GM12878 (cell line): ENCODE measurements at regions not wholly inside any gene's neighbourhood (a gene's known extent, or its start where the extent isn't known, plus 50 kb on each side); places are given as distances from the start of the nearest gene placed in this dataset.

Experiments used
- ATAC-seq: fragments of 200-7000 bp; cut with Tn5 transposase; 3 replicates; pipeline ENCODE4 v1.9.1; 2020; ENCODE audit warnings: mild to moderate bottlenecking, moderate library complexity
- BruUV-seq: library from RNA; stranded (reverse); fragments of 400-500 nt; replicated peaks from 2 replicates; lab custom pipeline; 2021; lab: Mats Ljungman, UMichigan
- CTCF ChIA-PET: fragments of 300-600 bp; sonication (Branson Sonifier 250); formaldehyde crosslinking; extraction: SDS; loops from one replicate; lab custom pipeline; 2021; ENCODE audit warnings: inconsistent platforms; lab: Yijun Ruan, JAX
- POLR2A ChIA-PET: fragments of 350-600 bp; formaldehyde crosslinking; extraction: SDS; loops from one replicate; lab custom pipeline; 2021; ENCODE audit warnings: inconsistent platforms; lab: Charles Lee
- RAD21 ChIA-PET: fragments of 300-600 bp; sonication (Branson Sonifier 250); formaldehyde crosslinking; loops from one replicate; lab custom pipeline; 2023; ENCODE audit warnings: antibody characterized with exemption; ENCODE audit not compliant: unreplicated experiment; lab: Charles Lee
- SMC1A ChIA-PET: fragments of 300-600 bp; sonication (Branson Sonifier 250); formaldehyde crosslinking; loops from one replicate; lab custom pipeline; 2023; ENCODE audit not compliant: unreplicated experiment, uncharacterized antibody; lab: Charles Lee
- DNase-seq: peaks from one replicate; pipeline ENCODE4 v3.0.0-alpha.2; 2011; ENCODE audit warnings: low read depth, low spot score
- FAIRE-seq: peaks from 3 replicates; lab custom pipeline; 2011; peaks lifted over from hg19 to GRCh38; lab: Jason Lieb, UNC
- H2AFZ ChIP-seq: 2 replicates; pipeline ENCODE4 v1.6.0; 2011; ENCODE audit warnings: low read depth, low read length, control low read depth; ENCODE audit not compliant: control insufficient read depth
- H3K27ac ChIP-seq: 2 replicates; pipeline ENCODE4 v1.5.1; 2011; ENCODE audit warnings: control low read depth; ENCODE audit not compliant: control insufficient read depth, insufficient read depth
- H3K27me3 ChIP-seq, 2 experiments: replicated peaks in 1 of 2; 2 replicates each; pipeline versions ENCODE4 v1.6.0 to v1.6.1; 2011; ENCODE audit warnings: low read length in 1 of 2; ENCODE audit not compliant: control insufficient read depth in 2 of 2, insufficient read depth in 2 of 2
- H3K36me3 ChIP-seq, 2 experiments: 2 replicates each; pipeline ENCODE4 v1.5.1; 2011; ENCODE audit warnings: low read length in 1 of 2; ENCODE audit not compliant: control insufficient read depth in 2 of 2, insufficient read depth in 2 of 2
- H3K4me1 ChIP-seq: 2 replicates; pipeline ENCODE4 v1.6.1; 2011; ENCODE audit warnings: mild to moderate bottlenecking, low read length, moderate library complexity, mixed read lengths; ENCODE audit not compliant: control insufficient read depth, insufficient read depth
- H3K4me2 ChIP-seq: 2 replicates; pipeline ENCODE4 v1.6.0; 2011; ENCODE audit warnings: control low read depth; ENCODE audit not compliant: control insufficient read depth, insufficient read depth
- H3K4me3 ChIP-seq: fragments of 200-600 bp; sonication (generic); 2 replicates; pipeline ENCODE4 v1.5.1; 2016
- H3K79me2 ChIP-seq: 2 replicates; pipeline ENCODE4 v1.6.0; 2011; ENCODE audit warnings: low read length; ENCODE audit not compliant: control insufficient read depth, insufficient read depth
- H3K9ac ChIP-seq: 2 replicates; pipeline ENCODE4 v1.8.0; 2011; ENCODE audit warnings: low read length, control low read depth, mixed read lengths; ENCODE audit not compliant: control insufficient read depth, insufficient read depth
- H3K9me3 ChIP-seq: replicated peaks from 3 replicates; pipeline ENCODE4 v1.5.1; 2011; ENCODE audit warnings: mild to moderate bottlenecking, low read length; ENCODE audit not compliant: control insufficient read depth, insufficient read depth
- H4K20me1 ChIP-seq: 2 replicates; pipeline ENCODE4 v1.6.0; 2011; ENCODE audit not compliant: control insufficient read depth, insufficient read depth
- FOS ChIP-seq: IDR thresholded peaks from 3 replicates; pipeline ENCODE4 v1.6.1; 2011; ENCODE audit warnings: borderline replicate concordance; ENCODE audit not compliant: insufficient read length; ENCODE audit errors: extremely low read depth
- PML ChIP-seq: IDR thresholded peaks from 2 replicates; pipeline ENCODE4 v1.6.1; 2012; ENCODE audit warnings: low read length, inconsistent platforms
- STAT3 ChIP-seq: IDR thresholded peaks from 2 replicates; pipeline ENCODE4 v1.6.1; 2011; ENCODE audit warnings: low read depth, low read length, improper control_type of control experiment
- TCF12 ChIP-seq: IDR thresholded peaks from 2 replicates; pipeline ENCODE4 v1.6.1; 2011; ENCODE audit warnings: low read depth, mild to moderate bottlenecking, low read length
- WGBS: methylation state at CpG from one replicate; pipeline ENCODE4 v1.1.6; 2016; ENCODE audit warnings: low lambda C conversion rate; ENCODE audit not compliant: insufficient replicate concordance, insufficient coverage; ENCODE audit errors: missing lambda C conversion rate; 5-methylcytosine and 5-hydroxymethylcytosine counted together
- in situ Hi-C: fragments of 300-500 bp; cut with MboI; formaldehyde crosslinking; loops from 9 replicates; pipeline ENCODE4 v1.14.3; 2018; ENCODE audit warnings: mixed read lengths
- intact Hi-C: fragments of 100-400 bp; cut with micrococcal nuclease; formaldehyde crosslinking; loops from one replicate; pipeline ENCODE4 v1.14.2; 2022; ENCODE audit not compliant: unreplicated experiment
- TF ChIP-seq, protein P1 (sequence below): fragments of 450-650 bp; IDR thresholded peaks from 2 replicates; pipeline ENCODE4 v1.6.1; 2018; ENCODE audit warnings: borderline replicate concordance, mild to moderate bottlenecking; ENCODE audit not compliant: partially characterized antibody

DNA sequence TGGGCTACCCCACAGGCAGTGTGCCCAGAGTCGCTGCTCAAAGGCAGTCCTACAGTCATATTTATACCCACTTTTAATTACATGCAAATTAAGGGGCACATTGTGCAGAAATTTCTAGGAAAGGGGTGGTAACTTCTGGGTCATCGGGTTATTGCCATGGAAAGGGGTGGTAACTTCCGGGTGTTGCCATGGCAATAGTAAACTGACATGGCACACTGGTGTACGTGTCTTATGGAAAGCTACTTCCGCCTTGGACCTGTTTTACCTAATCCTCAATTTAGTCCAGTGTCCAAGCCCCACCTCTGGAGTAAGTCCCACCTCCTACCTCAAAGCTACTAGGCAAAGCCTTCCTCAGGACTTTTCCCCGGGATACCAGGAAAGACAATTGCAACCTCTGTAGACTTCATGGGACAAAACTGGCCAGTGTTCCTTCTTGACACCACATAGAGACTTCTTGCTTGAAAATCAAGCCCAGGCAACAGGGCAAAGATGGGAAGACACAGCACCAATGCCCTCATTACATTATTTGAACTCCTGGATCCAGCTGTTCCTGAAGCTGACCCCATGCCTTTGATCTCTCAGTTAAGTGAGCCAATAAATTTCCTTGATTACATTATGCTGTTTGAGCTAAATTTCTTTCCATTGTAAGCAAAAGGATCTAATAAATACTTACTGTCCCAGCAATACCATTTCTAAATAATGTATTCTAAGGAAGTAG is 63.3 kb upstream of the AGAP1 start:
- no TSS peak for BruUV-seq
- in situ Hi-C loops = no loop called here
- H3K4me1 ChIP-seq = no peaks in the 10 kb centered on the region
- no peak overlapping the region for H3K9ac ChIP-seq
- no peak for TF ChIP-seq PML
- TF ChIP-seq FOS = no peak
- no peak for TF ChIP-seq STAT3
- no peak for TF ChIP-seq TCF12
- TF ChIP-seq, protein P1, sequence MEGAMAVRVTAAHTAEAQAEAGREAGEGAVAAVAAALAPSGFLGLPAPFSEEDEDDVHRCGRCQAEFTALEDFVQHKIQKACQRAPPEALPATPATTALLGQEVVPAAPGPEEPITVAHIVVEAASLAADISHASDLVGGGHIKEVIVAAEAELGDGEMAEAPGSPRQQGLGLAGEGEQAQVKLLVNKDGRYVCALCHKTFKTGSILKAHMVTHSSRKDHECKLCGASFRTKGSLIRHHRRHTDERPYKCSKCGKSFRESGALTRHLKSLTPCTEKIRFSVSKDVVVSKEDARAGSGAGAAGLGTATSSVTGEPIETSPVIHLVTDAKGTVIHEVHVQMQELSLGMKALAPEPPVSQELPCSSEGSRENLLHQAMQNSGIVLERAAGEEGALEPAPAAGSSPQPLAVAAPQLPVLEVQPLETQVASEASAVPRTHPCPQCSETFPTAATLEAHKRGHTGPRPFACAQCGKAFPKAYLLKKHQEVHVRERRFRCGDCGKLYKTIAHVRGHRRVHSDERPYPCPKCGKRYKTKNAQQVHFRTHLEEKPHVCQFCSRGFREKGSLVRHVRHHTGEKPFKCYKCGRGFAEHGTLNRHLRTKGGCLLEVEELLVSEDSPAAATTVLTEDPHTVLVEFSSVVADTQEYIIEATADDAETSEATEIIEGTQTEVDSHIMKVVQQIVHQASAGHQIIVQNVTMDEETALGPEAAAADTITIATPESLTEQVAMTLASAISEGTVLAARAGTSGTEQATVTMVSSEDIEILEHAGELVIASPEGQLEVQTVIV = no peak
- no peak for DNase-seq
- no peaks in the 10 kb centered on the region for H3K27me3 ChIP-seq
- no peaks in the 10 kb centered on the region for H3K79me2 ChIP-seq
- no peaks in the 10 kb centered on the region for H3K36me3 ChIP-seq
- FAIRE-seq = no peak
- no peaks in the 10 kb centered on the region for H3K9me3 ChIP-seq
- no peak overlapping the region for H3K4me2 ChIP-seq
- H4K20me1 ChIP-seq = no peaks in the 10 kb centered on the region
- no peak for ATAC-seq
- intact Hi-C loops = no loop called here
- ChIA-PET SMC1A (no interaction called here), RAD21 (no interaction called here), CTCF (no interaction called here), POLR2A (no interaction called here)
- H2AFZ ChIP-seq = no peak overlapping the region
- no peak overlapping the region for H3K27ac ChIP-seq
- H3K4me3 ChIP-seq = no peak overlapping the region
- WGBS = 46% methylated on average over 6 of the region's 6 CpGs
